ENCODE measurements at regions not wholly inside any gene's neighbourhood (a gene's known extent, or its start where the extent isn't known, plus 50 kb on each side); places are given as distances from the start of the nearest gene placed in this dataset.

- TF ChIP-seq CTCF (IDR thresholded peaks at IDR 0.05) (no peak), POLR2A (IDR thresholded peaks at IDR 0.05) (no peak)
Observed at GRCh38 chr3:159726231-159726964, 262.2 kb upstream of the IL12A start.
